Smooth muscle cell (in vitro differentiated cells): ENCODE measurements at regions not wholly inside any gene's neighbourhood (a gene's known extent, or its start where the extent isn't known, plus 50 kb on each side); places are given as distances from the start of the nearest gene placed in this dataset.

Source experiments
- DNase-seq: peaks from one replicate; lab custom pipeline; 2025; ENCODE audit not compliant: unreplicated experiment; lab: John Stamatoyannopoulos, UW
- H2AFZ ChIP-seq: fragments of 200-600 bp; sonication (generic); 2 replicates; pipeline ENCODE4 v1.6.0; 2016; ENCODE audit warnings: antibody characterized with exemption, low read depth, mild to moderate bottlenecking
- H3F3A ChIP-seq: fragments of 200-600 bp; sonication (generic); 2 replicates; pipeline ENCODE4 v1.6.0; 2017; ENCODE audit warnings: antibody characterized with exemption, low read depth
- H3K27ac ChIP-seq: fragments of 200-600 bp; sonication (generic); 2 replicates; pipeline ENCODE4 v1.5.1; 2016; ENCODE audit warnings: low read depth, mild to moderate bottlenecking
- H3K27me3 ChIP-seq: fragments of 200-600 bp; sonication (generic); 2 replicates; pipeline ENCODE4 v1.6.1; 2016; ENCODE audit warnings: low read depth, mild to moderate bottlenecking
- H3K36me3 ChIP-seq: fragments of 200-600 bp; sonication (generic); 2 replicates; pipeline ENCODE4 v1.5.1; 2016; ENCODE audit warnings: low read depth
- H3K4me1 ChIP-seq: fragments of 200-600 bp; sonication (generic); 2 replicates; pipeline ENCODE4 v1.5.1; 2016; ENCODE audit warnings: low read depth
- H3K4me2 ChIP-seq: fragments of 200-600 bp; sonication (generic); 2 replicates; pipeline ENCODE4 v1.6.0; 2016; ENCODE audit warnings: mild to moderate bottlenecking
- H3K4me3 ChIP-seq: fragments of 200-600 bp; sonication (generic); 2 replicates; pipeline ENCODE4 v1.5.1; 2016; ENCODE audit warnings: mild to moderate bottlenecking
- H3K79me2 ChIP-seq: fragments of 200-600 bp; sonication (generic); 2 replicates; pipeline ENCODE4 v1.6.0; 2016; ENCODE audit warnings: low read depth, mild to moderate bottlenecking
- H3K9ac ChIP-seq: fragments of 200-600 bp; sonication (generic); 2 replicates; pipeline ENCODE4 v1.6.0; 2016; ENCODE audit warnings: low read depth
- H3K9me3 ChIP-seq: fragments of 200-600 bp; sonication (generic); replicated peaks from 2 replicates; pipeline ENCODE4 v1.5.1; 2016; ENCODE audit warnings: low read depth
- H4K20me1 ChIP-seq: fragments of 200-600 bp; sonication (generic); 2 replicates; pipeline ENCODE4 v1.6.0; 2016; ENCODE audit warnings: low read depth
- WGBS: methylation state at CpG from one replicate; pipeline ENCODE4 v1.1.7; 2016; ENCODE audit warnings: low lambda C conversion rate; 5-methylcytosine and 5-hydroxymethylcytosine counted together
- TF ChIP-seq, protein P1 (sequence below): fragments of 200-600 bp; sonication (generic); IDR thresholded peaks from 2 replicates; pipeline ENCODE4 v1.5.1; 2017; ENCODE audit warnings: borderline replicate concordance, mild to moderate bottlenecking, antibody characterized with exemption; ENCODE audit not compliant: insufficient read depth, poor library complexity, severe bottlenecking

GRCh38 chr21:35169574-35169973, 120.5 kb upstream of the RUNX1 start:
- TF ChIP-seq, protein P1, sequence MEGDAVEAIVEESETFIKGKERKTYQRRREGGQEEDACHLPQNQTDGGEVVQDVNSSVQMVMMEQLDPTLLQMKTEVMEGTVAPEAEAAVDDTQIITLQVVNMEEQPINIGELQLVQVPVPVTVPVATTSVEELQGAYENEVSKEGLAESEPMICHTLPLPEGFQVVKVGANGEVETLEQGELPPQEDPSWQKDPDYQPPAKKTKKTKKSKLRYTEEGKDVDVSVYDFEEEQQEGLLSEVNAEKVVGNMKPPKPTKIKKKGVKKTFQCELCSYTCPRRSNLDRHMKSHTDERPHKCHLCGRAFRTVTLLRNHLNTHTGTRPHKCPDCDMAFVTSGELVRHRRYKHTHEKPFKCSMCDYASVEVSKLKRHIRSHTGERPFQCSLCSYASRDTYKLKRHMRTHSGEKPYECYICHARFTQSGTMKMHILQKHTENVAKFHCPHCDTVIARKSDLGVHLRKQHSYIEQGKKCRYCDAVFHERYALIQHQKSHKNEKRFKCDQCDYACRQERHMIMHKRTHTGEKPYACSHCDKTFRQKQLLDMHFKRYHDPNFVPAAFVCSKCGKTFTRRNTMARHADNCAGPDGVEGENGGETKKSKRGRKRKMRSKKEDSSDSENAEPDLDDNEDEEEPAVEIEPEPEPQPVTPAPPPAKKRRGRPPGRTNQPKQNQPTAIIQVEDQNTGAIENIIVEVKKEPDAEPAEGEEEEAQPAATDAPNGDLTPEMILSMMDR = no peak
- no peaks in the 10 kb centered on the region for H3F3A ChIP-seq
- WGBS = 76% methylated on average over 1 of the region's 1 CpG
- no peaks in the 10 kb centered on the region for H3K27me3 ChIP-seq
- peaks cover 7% of the 10 kb centered on the region for H3K4me1 ChIP-seq
- H2AFZ ChIP-seq = no peak overlapping the region
- no peaks in the 10 kb centered on the region for H4K20me1 ChIP-seq
- H3K27ac ChIP-seq = no peak overlapping the region
- H3K4me3 ChIP-seq = no peak overlapping the region
- no peaks in the 10 kb centered on the region for H3K9me3 ChIP-seq
- no peak overlapping the region for H3K9ac ChIP-seq
- no peaks in the 10 kb centered on the region for H3K79me2 ChIP-seq
- H3K4me2 ChIP-seq = no peak overlapping the region
- no peak for DNase-seq
- H3K36me3 ChIP-seq = no peaks in the 10 kb centered on the region

DNA sequence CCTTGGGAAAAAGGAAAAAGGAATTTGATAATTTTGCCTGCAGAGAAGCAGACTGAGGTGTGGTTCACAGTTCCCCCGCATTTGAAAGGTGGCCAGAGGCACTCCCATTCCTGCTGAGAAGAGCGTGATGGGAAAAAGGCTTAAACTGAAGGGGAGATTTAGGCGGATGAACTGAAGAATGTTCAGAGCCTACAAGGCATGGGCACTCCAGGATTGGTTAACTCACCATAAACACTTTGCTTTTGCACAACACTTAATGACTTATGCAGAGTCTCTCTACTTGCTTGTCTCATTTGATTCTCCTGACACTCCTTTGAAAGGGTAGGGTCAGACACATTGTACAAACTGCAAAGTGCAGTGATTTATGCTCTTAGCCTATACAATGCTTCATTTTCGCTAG, 119.6 kb upstream of the RUNX1 start:
- Histone ChIP-seq H3K36me3 (no peaks in the 10 kb centered on the region), H3F3A (peaks cover 4% of the 10 kb centered on the region), H3K27me3 (no peaks in the 10 kb centered on the region), H3K79me2 (no peaks in the 10 kb centered on the region), H3K4me3 (no peak overlapping the region), H2AFZ (peak overlapping the region; percentile 54), H3K27ac (no peak overlapping the region), H4K20me1 (no peaks in the 10 kb centered on the region), H3K9me3 (no peaks in the 10 kb centered on the region), H3K4me1 (peaks cover 7% of the 10 kb centered on the region), H3K4me2 (no peak overlapping the region), H3K9ac (no peak overlapping the region)
- WGBS = 47% methylated on average over 4 of the region's 4 CpGs
- TF ChIP-seq, protein P1 = no peak
- no peak for DNase-seq

DNA sequence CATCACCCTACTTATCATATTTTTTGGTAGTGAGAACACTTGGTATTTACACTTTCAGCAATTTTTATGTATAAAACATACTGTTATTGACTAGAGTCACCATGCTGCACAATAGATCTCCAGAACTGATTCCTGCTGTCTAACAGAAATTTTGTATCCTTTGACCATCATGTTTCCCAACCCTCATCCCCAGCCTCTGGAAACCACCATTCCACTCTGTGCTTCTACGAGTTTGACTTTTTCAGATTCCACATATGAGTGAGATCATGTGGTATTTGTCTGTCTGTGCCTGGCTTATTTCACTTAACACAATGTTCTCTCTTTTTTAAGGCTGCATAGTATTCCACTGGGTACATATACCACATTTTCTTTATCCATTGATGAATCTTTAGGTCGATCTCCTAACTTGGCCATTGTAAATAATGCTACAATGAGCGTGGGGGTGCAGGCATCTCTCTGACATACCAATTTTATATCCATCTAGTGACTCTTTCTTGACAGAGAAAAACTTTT, 115.9 kb upstream of the RUNX1 start:
- Histone ChIP-seq H3K4me3 (no peak overlapping the region), H4K20me1 (no peaks in the 10 kb centered on the region), H3K79me2 (no peaks in the 10 kb centered on the region), H3K36me3 (no peaks in the 10 kb centered on the region), H3K4me1 (peaks cover 7% of the 10 kb centered on the region), H2AFZ (no peak overlapping the region), H3K4me2 (no peak overlapping the region), H3F3A (peaks cover 4% of the 10 kb centered on the region), H3K9ac (no peak overlapping the region), H3K9me3 (no peaks in the 10 kb centered on the region), H3K27ac (no peak overlapping the region), H3K27me3 (no peaks in the 10 kb centered on the region)
- no peak for DNase-seq
- 90% methylated on average over 3 of the region's 3 CpGs for WGBS
- TF ChIP-seq, protein P1 = no peak

GRCh38 chr21:35164380-35164779, 115.3 kb upstream of the RUNX1 start:
- Histone ChIP-seq H3K4me2 (no peak overlapping the region), H3K79me2 (no peaks in the 10 kb centered on the region), H3K4me1 (peaks cover 7% of the 10 kb centered on the region), H3K4me3 (no peak overlapping the region), H3K9ac (no peak overlapping the region), H3K9me3 (no peaks in the 10 kb centered on the region), H3F3A (peaks cover 4% of the 10 kb centered on the region), H2AFZ (no peak overlapping the region), H4K20me1 (no peaks in the 10 kb centered on the region), H3K36me3 (no peaks in the 10 kb centered on the region), H3K27ac (peak overlapping the region; percentile 65), H3K27me3 (no peaks in the 10 kb centered on the region)
- TF ChIP-seq, protein P1 = no peak
- 97% methylated on average over 4 of the region's 4 CpGs for WGBS
- DNase-seq = no peak
